HEK293 (cell line): ENCODE measurements at regions not wholly inside any gene's neighbourhood (a gene's known extent, or its start where the extent isn't known, plus 50 kb on each side); places are given as distances from the start of the nearest gene placed in this dataset.

Experiments used
- CTCF ChIP-seq: fragments of 450-650 bp; formaldehyde crosslinking; IDR thresholded peaks from 2 replicates; pipeline ENCODE4 v1.5.1; 2016; ENCODE audit warnings: missing biosample characterization, missing genetic modification characterization
- TRIM28 ChIP-seq: IDR thresholded peaks from 2 replicates; pipeline ENCODE4 v1.6.1; 2011; ENCODE audit warnings: low read length, control low read depth, borderline replicate concordance
- ZBTB17 ChIP-seq: fragments of 450-650 bp; formaldehyde crosslinking; IDR thresholded peaks from 2 replicates; pipeline ENCODE4 v1.5.1; 2016; ENCODE audit warnings: missing biosample characterization, missing genetic modification characterization
- ZFP37 ChIP-seq: fragments of 450-650 bp; formaldehyde crosslinking; IDR thresholded peaks from 2 replicates; pipeline ENCODE4 v1.5.1; 2016; ENCODE audit warnings: missing biosample characterization, missing genetic modification characterization
- ZNF121 ChIP-seq: fragments of 450-650 bp; formaldehyde crosslinking; IDR thresholded peaks from 2 replicates; pipeline ENCODE4 v1.5.1; 2016; ENCODE audit warnings: missing biosample characterization, missing genetic modification characterization
- ZNF274 ChIP-seq, 2 experiments: fragments of 200-500 bp in 1 of 2; fragments of 450-650 bp in 1 of 2; sonication (Bioruptor generic) in 1 of 2; formaldehyde crosslinking in 1 of 2; IDR thresholded peaks; 2 replicates each; pipeline versions ENCODE4 v1.5.1 to v1.6.1; 2014 to 2016; ENCODE audit warnings: borderline replicate concordance in 1 of 2, inconsistent platforms in 1 of 2, low read length in 1 of 2, missing biosample characterization in 1 of 2, missing genetic modification characterization in 1 of 2
- TF ChIP-seq, protein P1 (sequence below): fragments of 450-650 bp; formaldehyde crosslinking; IDR thresholded peaks from 2 replicates; pipeline ENCODE4 v1.5.1; 2016; ENCODE audit warnings: missing biosample characterization, missing genetic modification characterization, low read depth
- TF ChIP-seq, protein P2 (sequence below): fragments of 450-650 bp; formaldehyde crosslinking; IDR thresholded peaks from 2 replicates; pipeline ENCODE4 v1.5.1; 2016; ENCODE audit warnings: missing biosample characterization, missing genetic modification characterization

DNA sequence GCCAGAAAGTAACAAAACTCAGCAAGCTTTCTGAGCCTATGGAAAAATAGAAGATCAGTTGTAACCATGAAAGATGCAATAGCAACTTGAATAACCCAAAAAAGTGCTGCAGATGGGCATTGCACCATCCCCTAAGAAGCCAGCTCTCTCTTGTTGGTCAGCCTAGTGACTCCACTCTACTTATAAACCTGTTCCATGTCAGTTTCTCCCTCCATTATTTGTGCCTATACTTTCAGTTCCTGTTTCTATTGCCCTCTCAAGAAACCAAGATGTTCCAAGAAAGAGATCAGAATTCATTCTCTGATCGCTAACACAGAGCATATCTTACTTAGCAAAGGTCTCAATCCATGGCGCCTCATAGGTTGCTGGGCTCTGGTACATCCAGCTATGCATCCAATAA lies 170.3 kb upstream of the MAP2 start:
- no peak for TF ChIP-seq CTCF
- no peak for TF ChIP-seq ZBTB17 (tag by site-specific recombination)
- TF ChIP-seq, protein P1, sequence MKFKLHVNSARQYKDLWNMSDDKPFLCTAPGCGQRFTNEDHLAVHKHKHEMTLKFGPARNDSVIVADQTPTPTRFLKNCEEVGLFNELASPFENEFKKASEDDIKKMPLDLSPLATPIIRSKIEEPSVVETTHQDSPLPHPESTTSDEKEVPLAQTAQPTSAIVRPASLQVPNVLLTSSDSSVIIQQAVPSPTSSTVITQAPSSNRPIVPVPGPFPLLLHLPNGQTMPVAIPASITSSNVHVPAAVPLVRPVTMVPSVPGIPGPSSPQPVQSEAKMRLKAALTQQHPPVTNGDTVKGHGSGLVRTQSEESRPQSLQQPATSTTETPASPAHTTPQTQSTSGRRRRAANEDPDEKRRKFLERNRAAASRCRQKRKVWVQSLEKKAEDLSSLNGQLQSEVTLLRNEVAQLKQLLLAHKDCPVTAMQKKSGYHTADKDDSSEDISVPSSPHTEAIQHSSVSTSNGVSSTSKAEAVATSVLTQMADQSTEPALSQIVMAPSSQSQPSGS (tag by site-specific recombination): no peak
- TF ChIP-seq ZNF121: no peak
- TF ChIP-seq, protein P2, sequence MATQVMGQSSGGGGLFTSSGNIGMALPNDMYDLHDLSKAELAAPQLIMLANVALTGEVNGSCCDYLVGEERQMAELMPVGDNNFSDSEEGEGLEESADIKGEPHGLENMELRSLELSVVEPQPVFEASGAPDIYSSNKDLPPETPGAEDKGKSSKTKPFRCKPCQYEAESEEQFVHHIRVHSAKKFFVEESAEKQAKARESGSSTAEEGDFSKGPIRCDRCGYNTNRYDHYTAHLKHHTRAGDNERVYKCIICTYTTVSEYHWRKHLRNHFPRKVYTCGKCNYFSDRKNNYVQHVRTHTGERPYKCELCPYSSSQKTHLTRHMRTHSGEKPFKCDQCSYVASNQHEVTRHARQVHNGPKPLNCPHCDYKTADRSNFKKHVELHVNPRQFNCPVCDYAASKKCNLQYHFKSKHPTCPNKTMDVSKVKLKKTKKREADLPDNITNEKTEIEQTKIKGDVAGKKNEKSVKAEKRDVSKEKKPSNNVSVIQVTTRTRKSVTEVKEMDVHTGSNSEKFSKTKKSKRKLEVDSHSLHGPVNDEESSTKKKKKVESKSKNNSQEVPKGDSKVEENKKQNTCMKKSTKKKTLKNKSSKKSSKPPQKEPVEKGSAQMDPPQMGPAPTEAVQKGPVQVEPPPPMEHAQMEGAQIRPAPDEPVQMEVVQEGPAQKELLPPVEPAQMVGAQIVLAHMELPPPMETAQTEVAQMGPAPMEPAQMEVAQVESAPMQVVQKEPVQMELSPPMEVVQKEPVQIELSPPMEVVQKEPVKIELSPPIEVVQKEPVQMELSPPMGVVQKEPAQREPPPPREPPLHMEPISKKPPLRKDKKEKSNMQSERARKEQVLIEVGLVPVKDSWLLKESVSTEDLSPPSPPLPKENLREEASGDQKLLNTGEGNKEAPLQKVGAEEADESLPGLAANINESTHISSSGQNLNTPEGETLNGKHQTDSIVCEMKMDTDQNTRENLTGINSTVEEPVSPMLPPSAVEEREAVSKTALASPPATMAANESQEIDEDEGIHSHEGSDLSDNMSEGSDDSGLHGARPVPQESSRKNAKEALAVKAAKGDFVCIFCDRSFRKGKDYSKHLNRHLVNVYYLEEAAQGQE: no peak
- TF ChIP-seq TRIM28: no peak
- no peak for TF ChIP-seq ZNF274 (IDR thresholded peaks at IDR 0.05; ENCODE audit: low read length)
- TF ChIP-seq ZNF274 (tag by site-specific recombination; IDR thresholded peaks at IDR 0.05; ENCODE audit: borderline replicate concordance): no peak
- no peak for TF ChIP-seq ZFP37 (tag by site-specific recombination)
